GOT3 (cell line): ENCODE measurements at regions not wholly inside any gene's neighbourhood (a gene's known extent, or its start where the extent isn't known, plus 50 kb on each side); places are given as distances from the start of the nearest gene placed in this dataset.
A peak's percentile ranks its signal among the peaks of the same experiment; 100 is the strongest.

Experiments
- DNase-seq: peaks from one replicate; lab custom pipeline; 2025; ENCODE audit warnings: mixed read lengths; lab: John Stamatoyannopoulos, UW

DNA sequence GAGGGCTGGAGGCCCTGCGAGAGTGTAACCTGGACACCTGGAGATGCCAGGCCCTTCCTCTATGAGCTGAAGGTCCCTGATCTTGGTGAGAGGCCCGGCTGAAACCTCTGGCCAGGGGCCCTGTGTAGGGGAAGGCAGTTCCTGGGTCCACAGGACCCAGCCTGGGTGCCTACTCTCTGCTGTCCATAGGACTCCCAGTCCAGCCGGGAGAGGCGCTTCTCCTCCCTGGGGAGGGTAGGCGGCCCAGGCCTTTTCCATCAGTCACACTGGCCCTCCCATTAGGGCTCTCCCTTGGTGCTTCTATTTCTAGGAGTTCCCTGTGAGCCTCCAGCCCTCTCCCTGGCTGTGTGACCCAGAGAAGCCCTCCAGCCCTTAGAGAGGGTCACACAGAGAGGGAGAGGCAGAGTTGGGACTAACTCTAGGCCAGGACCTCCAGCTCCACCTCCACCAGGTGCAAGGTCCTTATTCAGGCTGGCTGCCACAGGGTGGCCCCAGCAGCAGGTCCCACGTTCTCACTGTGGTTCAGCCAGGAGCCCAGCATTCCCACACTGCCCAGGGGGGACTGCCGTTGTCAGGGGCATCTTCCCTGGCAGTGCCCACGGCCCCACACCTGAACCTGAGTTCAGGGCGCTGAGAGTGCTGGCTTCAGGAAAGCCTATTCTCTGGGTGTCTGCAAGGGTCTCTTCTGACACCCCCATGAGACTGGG lies 146.8 kb downstream of the SMAD6 start:
- no peak for DNase-seq

DNA sequence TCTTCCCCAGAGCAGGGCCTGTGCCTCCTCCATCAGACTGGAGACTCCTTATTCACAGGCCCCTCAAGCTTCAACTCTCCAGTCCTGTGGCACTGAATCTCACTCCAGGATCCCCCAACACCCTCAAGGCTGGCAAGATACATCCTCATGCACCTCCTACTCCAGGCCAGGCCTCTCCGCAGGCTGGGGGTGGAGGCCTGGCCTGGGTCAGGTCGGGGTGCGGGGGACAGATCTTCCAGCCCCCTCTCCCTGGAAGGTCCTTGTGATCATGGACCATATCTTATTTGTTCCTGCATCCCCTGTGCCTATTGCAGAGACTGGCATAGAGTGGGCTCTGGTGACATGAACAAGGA lies 147.3 kb downstream of the SMAD6 start:
- no peak for DNase-seq

DNA sequence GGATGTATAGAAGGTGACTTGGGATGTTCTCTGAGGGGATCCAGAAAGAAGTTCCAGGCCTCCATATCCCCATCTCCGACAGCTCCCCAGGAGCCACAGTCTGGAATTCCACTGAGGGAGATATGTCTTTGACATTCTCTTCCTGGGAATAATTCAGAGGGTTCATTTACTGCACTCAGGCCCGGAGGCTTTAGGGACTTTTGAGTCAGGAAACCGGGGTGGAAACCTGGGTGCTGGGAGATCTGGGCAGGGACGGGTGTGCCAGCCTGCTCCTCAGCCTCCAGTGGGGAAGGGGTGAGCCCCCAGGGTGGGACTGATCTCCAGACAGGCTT lies 147.7 kb downstream of the SMAD6 start:
- no peak for DNase-seq

DNA sequence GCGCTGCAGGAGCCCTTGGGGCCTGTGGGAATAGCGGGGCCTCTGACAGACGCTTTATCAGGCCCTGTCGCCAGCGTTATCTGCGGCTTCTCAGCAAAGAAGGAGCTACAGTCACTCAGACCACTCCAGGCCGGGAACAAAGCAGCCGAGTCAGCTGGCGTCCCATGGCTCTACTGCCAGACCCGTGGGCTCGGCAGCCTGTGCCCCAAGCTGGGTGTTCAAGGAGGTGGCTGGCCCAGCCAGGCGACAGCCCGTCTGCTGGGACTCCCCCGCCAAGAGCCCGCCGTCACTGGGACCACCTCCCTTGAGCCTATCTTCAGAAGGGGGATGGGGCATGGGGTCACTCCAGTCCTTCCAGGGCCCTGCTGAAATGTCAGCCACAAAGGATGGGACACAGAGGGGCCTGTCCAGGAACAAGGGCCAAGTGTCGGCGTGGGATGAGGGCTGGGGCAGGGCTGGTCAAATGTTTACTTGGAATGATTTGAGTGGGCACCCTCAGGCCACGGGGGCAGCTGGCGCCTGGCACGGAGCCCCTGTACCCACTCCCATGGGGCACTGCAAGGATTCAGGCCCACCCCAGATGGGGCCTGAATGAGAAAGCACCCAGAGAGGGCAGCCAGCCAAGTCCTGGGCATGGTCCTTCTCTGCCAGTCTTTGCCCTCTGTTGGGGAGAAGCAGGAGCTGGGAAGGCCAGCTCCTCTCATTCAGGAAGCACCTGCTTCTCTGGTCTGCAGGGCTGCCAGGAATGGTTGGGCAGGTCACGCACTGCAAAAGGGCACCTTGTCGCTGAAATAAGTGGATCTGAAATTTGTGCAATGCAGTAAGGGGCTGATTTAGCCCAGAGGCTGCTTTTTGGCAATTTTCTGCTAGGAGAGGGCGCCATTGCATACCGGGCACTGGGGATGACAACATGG lies 148.3 kb downstream of the SMAD6 start:
- no peak for DNase-seq

DNA sequence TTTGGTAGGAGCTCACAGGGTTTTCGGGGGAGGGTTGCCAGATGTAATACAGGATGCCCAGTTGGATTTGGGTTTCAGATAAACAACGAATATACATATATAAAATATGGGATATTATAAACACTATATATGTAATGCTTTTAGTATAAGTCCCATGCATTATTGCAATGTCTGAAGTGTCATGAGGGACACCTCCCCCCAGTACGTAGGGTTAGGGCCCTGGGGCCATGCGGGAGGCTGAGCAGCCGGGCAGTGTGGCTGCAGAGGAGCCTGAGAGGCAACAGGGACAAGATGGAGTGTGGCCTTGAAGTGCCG lies 148.9 kb downstream of the SMAD6 start:
- no peak for DNase-seq

DNA sequence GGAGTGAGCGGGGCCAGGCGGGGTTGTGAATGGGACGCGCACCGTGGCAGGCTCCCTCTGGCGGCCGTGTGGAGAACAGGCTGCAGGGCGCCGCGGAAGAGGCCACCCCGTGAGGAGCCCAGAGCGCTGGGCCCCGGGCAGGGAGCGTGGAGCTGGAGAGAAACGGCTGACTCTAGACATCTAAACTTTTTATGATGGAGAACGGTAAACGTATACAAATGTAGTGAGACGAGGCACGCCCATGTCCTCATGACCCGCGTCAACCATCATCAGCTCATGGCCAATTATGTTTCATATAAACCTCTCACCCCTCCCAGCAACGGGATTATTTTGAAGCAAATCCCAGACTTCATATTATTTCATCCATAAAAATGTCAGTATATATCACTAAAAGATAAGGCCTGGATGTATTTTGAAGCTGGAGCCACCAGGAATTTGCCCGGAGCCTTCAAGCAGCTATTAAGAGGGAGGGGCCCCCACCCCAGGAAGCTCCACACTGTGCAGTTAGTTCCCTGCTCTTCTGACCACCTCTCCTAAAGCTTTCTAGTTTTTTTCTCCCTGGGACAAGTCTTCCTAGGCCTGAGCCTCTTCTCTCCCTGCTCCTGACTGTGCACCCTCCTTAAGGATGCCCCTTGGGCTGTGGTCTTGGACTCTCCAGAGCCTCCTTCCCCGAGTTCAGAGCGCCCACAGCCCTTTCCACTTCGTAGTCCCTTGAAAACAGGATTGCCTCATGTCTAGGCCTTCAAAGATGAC lies 149.5 kb downstream of the SMAD6 start:
- peak; percentile 55 for DNase-seq

DNA sequence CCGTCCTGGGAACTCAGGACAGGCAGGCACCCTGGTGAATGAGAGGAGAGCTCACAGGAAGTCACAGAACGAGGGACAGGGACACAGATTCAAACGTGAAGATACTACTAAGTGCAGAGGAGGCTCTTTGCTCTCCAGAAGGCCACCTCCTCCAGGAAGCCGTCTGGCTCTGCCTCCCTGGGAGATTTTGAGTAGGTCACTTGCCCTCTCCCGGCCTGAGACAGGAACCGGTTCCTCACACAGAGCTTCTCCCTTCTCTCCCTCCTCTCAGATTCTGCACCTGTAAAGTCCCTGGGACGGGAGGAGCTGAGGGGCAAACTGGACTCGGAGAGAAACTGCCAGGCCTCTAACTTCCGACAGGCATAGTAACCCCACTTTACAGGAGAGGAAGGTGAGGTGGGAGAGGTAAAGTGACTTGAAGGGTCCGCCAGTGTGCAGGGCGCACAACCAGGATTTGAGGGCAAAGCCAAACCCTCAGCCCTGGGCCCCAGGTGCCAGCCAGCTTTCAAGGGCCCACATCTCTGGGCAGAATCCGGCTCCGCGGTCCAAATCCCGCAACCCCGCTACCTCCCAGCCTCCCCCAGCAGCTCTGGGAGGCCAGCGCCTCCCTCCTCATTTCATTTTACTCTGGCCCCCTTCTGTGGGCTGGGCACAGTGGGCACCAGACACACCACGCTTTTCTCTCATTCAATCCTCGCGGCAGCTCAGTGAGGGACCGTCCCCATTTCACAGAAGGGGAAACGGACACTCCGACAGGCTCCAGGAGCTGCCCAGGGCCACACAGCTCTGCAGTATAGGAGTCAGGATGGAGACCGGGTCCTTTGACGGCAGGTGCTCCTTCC lies 150.2 kb downstream of the SMAD6 start:
- DNase-seq: no peak

DNA sequence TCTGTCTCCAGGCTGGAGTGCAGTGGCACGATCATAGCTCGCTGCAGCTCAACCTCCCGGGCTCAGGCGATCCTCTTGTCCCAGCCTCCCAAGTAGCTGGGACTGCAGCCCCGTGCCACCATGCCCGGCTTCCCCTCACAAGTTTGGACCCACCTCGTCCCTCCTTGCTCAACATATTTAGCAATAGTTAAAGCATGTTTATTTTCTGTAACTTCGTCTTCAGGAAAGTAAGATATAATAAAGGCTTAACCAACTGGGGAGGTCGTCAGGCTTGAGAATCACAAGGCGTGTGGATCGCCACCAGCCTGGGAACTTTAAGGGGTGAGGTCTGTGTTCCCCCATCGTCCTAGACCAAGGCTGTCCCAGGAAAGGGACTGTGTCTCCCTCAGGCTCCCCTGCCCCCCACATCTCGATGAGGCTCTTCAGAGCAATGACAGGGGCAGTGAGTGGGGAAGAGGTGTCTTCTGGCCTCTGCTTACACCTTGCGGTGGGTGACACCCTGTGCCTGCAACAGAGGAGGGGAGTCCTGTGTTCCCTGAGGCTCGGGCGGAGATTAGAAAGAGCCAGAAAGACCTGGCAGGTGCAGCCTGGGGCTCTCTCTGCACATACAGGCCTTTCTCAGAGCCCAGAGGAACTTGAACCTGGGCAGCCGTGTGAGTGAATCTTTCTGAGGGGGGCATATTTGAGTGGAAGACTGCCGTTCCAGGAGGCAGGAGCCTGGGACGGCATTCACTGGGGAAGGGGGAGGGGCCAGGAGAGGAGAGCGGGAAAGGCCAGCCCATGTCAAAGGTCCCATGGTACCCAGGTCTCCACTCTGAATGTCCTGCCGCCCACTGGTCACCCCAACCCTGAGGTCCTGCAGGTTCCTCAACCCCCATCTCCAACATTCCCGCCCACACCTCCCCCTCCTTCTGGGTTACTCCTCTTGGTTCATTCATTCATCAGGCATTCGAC lies 152.3 kb downstream of the SMAD6 start:
- DNase-seq: no peak

DNA sequence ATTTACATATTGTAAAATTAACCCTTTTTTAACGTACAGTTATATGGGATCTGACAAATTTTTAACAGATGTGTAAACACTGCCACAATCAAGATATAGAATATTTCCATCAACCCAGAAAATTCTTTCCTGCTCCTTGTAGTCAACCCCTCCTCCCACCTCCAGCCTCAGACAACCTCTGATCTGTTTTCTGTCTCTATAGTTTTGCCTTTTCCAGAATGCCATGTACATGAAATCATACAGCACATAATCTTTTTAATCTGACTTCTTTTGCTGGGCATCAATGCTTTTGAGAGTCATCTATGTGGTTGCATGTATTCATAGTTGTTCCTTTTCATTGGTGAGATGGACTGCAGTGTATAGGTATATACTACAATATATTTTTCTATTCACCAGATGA lies 153.0 kb downstream of the SMAD6 start:
- DNase-seq: no peak

DNA sequence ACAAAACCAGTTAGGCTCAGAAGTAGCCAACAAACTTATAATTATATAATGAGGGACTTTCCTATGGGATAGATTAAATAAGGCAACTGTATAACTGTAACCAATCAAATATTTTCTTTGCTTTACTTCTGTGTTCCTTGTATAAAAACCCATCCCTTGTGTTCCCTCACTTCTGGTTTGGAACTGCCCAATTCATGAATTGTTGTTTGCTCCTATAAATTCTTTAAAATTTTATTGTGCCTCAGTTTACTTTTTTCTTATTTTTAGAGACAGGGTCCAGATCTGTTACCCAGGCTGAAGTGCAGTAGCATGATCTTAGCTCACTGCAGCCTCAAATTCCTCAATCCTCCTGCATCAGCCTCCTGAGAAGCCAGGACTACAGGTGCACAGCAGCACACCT lies 155.7 kb downstream of the SMAD6 start:
- DNase-seq: no peak

DNA sequence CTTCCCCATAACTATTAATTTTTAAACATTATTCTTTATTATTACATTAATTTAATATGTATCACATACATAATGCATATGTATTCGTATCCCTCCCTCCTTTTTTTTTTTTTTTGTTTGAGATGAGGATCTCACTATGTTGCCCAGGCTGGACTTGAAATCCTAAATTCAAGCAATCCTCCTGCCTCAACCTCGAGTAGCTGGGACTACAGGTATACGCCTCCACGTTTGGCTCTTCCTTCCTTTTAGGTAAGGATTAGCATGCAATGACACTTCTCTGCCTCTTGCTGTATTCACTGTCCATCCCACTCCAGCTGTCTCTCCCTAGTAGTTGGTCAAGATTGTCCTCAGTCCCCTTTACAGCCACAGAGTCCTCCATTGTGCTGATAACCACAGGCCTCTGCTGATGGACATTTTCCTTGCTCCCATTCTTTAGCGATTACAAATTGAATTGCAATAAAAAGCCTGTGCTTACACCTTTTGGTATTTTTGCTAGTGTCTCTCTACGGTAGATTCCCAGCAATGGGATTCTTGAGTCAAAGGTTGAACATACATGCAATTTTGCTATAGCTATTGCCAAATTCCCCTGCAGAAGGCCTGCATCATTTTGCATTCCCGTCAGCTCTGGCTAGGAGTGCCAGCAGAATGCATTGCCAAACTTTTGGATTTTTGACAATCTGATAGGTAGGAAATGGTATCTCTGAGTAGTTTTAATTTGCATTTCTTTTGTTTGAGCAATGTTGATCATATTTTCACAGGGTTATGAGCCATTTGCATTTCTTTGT lies 156.6 kb downstream of the SMAD6 start:
- DNase-seq: no peak

DNA sequence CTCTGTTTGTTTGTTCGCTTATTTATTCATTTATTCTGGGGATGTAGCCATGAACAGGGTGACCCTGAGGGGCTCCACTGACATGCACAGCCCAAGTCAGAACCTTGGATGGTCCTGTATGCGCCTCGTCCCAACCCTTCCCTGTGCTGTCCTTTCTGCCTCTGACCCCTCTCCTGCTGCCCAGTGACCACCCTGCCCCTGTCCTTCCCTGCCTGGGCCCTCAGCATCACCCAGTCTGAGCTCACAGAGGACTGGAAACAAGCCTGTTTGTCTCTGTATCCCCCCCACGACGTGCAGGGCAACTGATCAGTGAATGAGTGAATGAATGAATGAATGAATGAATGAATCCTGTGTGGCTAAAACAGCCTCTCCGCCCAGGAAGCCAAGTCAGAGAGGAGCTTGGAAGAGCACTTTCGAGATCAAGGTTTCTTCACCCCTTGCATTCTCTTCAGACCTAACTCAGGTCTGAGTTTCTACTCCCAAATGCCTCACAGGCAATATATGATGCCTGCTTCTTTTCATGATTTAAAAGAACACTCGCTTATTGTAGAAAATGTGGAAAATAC lies 157.7 kb downstream of the SMAD6 start:
- DNase-seq: no peak

DNA sequence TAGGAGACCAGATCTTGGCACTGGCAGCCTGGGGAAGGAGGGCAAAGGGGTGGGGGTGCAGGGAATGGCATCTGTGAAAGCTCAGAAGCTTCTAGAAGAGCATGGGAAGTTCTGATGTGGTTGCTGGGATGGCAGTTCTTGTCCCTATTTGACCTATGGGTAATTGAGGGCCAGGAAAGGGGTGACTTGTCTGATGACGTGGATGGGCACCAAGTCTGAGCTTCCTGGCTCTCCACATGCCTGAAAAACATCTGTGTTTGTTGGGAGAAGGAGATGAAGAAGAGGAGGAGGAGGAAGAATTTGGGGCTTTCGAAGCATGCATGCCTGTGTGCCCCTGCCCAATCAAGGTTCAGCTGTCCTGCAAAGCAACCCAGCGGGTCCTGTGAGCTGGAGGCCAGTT lies 158.8 kb downstream of the SMAD6 start:
- no peak for DNase-seq

DNA sequence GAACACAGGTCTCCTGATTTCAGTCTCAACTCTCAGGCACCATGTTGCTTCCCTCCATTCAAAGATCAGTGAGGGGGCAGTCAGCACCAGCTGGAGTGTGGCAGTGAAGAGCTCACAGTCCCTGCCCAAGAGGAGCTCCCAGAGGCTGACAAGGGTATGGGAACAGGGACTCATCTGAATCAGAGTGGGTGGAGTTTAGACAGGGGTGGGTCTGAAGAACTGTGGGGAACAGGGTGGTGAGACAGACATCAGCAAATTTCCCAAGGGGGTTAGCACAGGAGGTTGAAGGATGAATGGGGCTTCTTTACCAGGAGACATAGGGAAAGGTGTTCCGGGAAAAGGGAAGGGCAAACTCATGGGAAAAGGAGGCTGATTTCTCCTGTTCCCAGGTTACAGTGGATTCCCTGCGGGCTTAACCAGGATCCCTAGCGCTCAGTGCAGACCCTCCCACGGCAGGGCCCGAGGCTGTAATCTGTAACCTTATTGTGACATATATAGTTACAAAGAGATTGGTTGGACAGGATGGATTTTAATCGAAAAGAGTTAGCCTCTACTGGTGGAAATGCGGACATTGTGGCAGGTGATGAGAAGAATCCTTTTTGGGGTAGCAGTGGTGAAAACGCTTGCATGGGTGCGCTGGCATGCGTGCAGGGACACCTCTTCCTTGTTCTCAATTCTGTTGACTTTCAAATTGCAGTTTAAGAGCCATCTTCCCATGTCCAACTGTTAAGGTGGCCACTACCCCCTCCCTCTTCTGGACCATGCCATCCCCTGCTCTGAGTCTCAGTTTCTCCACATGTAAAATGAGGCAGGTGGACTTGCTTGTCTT lies 160.3 kb downstream of the SMAD6 start:
- DNase-seq: no peak

DNA sequence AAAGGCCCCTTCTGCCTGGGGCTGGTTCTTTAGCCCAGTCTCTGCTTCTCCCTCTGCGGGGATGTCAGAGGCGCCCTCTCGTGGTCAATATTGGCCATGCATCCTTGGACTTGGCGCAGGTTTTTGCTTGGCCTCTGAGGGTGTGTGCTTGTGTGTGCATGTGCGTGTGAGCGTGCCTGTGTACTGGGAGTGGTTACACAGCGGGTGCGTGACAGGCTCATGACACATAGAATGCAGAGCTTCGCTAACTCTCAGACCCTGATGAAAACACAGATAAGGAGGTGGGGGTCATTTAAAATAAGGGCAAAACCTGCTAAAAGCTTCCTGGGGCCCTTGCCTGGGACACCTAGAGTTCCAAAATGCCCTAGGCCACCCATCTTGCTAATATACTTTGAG lies 160.9 kb downstream of the SMAD6 start:
- peak; percentile 58 for DNase-seq

DNA sequence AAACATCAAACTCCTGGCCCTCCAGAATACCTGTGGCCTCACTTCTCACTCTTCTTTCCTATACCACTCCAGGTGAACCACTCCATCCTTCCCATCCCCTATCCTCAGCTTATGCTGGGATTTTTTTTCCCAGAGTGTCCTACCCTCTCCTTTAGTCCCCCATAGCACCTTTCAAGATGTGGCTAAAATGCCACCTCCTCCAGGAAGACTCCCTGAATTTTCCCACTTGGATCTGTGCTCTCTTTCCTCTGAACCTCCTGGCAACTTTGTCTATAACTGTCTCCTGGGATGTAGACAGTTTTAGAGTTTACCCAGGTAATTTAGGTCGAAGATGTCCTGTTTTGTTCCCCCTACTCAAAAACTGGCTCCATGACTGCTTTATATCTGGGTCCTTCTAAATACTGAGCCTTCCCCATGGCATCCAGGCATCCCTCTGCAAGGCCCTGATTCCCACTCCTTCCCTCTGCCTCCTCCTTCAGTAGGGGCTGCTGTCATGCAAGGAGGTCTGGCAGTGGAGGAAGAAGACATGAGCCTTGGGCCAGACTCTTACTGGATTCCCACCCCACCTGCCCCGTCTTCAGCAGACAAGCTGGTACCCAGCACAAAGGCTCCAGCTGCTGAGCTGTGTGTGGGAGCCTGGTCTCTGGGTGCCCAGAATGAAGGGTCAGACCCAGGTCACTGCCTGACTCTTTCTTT lies 161.5 kb downstream of the SMAD6 start:
- no peak for DNase-seq

DNA sequence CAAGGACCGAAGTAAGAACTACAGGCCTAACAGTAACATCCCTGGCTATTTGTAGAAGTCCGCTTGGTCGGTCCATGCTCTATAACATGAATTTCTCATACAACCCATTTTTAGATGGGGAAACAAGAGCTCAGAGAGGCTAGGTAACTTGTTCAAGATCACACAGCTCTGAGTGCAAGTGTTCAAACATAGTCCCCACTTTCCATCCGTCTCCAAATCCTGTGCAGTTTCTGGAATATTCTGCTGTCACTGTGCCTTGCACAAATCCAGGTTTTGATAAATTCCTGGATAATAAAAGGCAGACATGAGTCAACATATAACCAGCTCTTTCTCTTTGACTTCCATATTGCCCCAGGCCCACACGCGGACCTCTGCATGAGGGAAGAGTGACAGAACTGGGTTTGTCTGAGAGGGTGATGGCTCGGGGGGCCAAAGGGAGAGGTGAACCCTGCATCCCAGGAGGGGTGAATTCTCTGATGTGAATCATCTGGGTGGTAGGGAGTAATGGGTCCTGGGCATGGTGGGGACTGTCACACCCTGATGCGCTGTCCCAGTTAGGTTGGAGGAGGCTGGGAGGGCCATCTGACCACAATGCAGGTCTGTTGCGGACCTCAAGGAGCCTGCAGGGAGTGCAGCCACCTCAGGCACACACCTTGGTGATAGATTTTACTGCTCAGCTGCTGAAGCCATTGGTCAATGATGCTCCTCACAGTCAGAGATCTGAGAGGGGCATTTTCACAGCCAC lies 162.2 kb downstream of the SMAD6 start:
- DNase-seq: no peak

DNA sequence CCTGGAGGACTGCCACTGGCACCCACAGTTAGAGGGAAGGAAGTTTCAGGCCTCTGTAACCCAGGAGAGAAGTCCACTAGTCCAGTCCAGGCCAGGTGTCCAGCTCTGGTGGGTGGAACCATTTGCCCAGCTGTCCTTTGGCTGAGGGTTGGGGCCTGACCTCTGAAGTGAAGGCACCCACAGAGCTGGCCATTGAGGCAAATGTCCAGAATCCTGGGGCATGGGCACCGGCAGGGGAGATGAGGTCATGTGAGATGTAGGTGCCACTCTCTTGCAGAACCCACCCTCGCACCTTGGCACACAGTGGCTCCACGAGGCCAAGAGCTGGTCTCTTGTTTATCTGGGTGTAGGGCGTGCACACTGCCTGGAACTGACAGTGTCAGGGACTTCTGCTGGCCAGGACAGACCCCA lies 162.8 kb downstream of the SMAD6 start:
- no peak for DNase-seq
